Esophagus squamous epithelium (tissue), 5 donors: ENCODE measurements at regions not wholly inside any gene's neighbourhood (a gene's known extent, or its start where the extent isn't known, plus 50 kb on each side); places are given as distances from the start of the nearest gene placed in this dataset.

Experiments
- DNase-seq: peaks from one replicate; lab custom pipeline; 2025; lab: John Stamatoyannopoulos, UW
- H3K27ac ChIP-seq, 4 donors: fragments of 200-600 bp; sonication (generic); one replicate each; pipeline ENCODE4 v1.5.1; 2016 to 2019; ENCODE audit warnings: mild to moderate bottlenecking in 1 of 4
- H3K27me3 ChIP-seq, 4 donors: fragments of 200-600 bp; sonication (generic); 1 replicate in 3 of 4; 2 replicates in 1 of 4; pipeline versions ENCODE4 v1.5.1 to v1.6.0; 2017 to 2021; ENCODE audit warnings: antibody characterized with exemption in 1 of 4
- H3K36me3 ChIP-seq, 3 donors: fragments of 200-600 bp; sonication (generic); one replicate each; pipeline ENCODE4 v1.5.1; 2016 to 2019
- H3K4me1 ChIP-seq, 3 donors: fragments of 200-600 bp; sonication (generic); one replicate each; pipeline ENCODE4 v1.5.1; 2017 to 2019
- H3K4me3 ChIP-seq, 4 donors: fragments of 200-600 bp; sonication (generic); 1 replicate in 3 of 4; 2 replicates in 1 of 4; pipeline ENCODE4 v1.5.1; 2016 to 2019; ENCODE audit warnings: mild to moderate bottlenecking in 2 of 4, moderate library complexity in 1 of 4
- H3K9me3 ChIP-seq, 3 donors: fragments of 200-600 bp; sonication (generic); one replicate each; pipeline ENCODE4 v1.5.1; 2016 to 2019
- CTCF ChIP-seq, 6 experiments: fragments of 450-650 bp in 4 of 6; fragments of 200-600 bp in 2 of 6; sonication (generic) in 2 of 6; IDR thresholded peaks; one replicate each; pipeline ENCODE4 v1.5.1; 2016 to 2019; ENCODE audit warnings: antibody characterized with exemption in 6 of 6, mild to moderate bottlenecking in 4 of 6, moderate library complexity in 4 of 6
- POLR2A ChIP-seq, 4 donors: fragments of 450-650 bp; IDR thresholded peaks; one replicate each; pipeline ENCODE4 v1.6.1; 2017; ENCODE audit warnings: antibody characterized with exemption in 4 of 4, mild to moderate bottlenecking in 4 of 4, moderate library complexity in 3 of 4
- WGBS, 2 donors: methylation state at CpG; one replicate each; pipeline ENCODE4 v1.1.5; 2018; 5-methylcytosine and 5-hydroxymethylcytosine counted together
- intact Hi-C: fragments of 100-400 bp; cut with DNase I; formaldehyde crosslinking; loops from one replicate; pipeline ENCODE4 v1.15.0; 2022
- donor health status: DM: yes; HTN: yes; CAD: no.

GRCh38 chr5:110812639-110813038, 73.8 kb downstream of the SLC25A46 start:
- peaks cover 0 to 12% (median 0%) of the 10 kb centered on the region in 3 donors for H3K9me3 ChIP-seq
- H3K4me3 ChIP-seq, result no peak overlapping the region
- H3K4me1 ChIP-seq, result peaks cover 0 to 17% (median 0%) of the 10 kb centered on the region in 3 donors
- no peak overlapping the region for H3K27ac ChIP-seq
- H3K36me3 ChIP-seq, result no peaks in the 10 kb centered on the region
- TF ChIP-seq CTCF (IDR thresholded peaks at IDR 0.05) (no peak), POLR2A (IDR thresholded peaks at IDR 0.05) (no peak)
- intact Hi-C loops, result no loop called here
- no peaks in the 10 kb centered on the region for H3K27me3 ChIP-seq
- 82 to 86% methylated on average over 3 of the region's 3 CpGs for WGBS, 2 donors
- no peak for DNase-seq

GRCh38 chr5:110815916-110816605, 77.3 kb downstream of the SLC25A46 start:
- no peaks in the 10 kb centered on the region for H3K27me3 ChIP-seq
- WGBS, 2 donors, result 30 to 61% methylated on average over 1 of the region's 1 CpG
- H3K9me3 ChIP-seq, result peaks cover 0 to 12% (median 0%) of the 10 kb centered on the region in 3 donors
- H3K27ac ChIP-seq, result peak overlapping the region in 3 of 4 donors; percentile 41 to 57 (median 51)
- intact Hi-C loops, result no loop called here
- H3K4me1 ChIP-seq, result peaks cover 0 to 21% (median 0%) of the 10 kb centered on the region in 3 donors
- no peak for TF ChIP-seq POLR2A (IDR thresholded peaks at IDR 0.05)
- TF ChIP-seq CTCF (IDR thresholded peaks at IDR 0.05), result no peak
- H3K36me3 ChIP-seq, result no peaks in the 10 kb centered on the region
- no peak for DNase-seq
- H3K4me3 ChIP-seq, result no peak overlapping the region

- Histone ChIP-seq H3K27me3 (no peaks in the 10 kb centered on the region), H3K4me1 (peaks cover 0 to 21% (median 0%) of the 10 kb centered on the region in 3 donors), H3K9me3 (peaks cover 0 to 5% (median 0%) of the 10 kb centered on the region in 3 donors), H3K27ac (peak overlapping the region in 3 of 4 donors; percentile 41 to 57 (median 51)), H3K36me3 (no peaks in the 10 kb centered on the region), H3K4me3 (peak overlapping the region in 1 of 4 donors; percentile 18)
- DNase-seq, result no peak
- WGBS, 2 donors, result 36 to 50% methylated on average over 7 of the region's 7 CpGs
- intact Hi-C loops, result no loop called here
- no peak for TF ChIP-seq POLR2A (IDR thresholded peaks at IDR 0.05)
- no peak for TF ChIP-seq CTCF (IDR thresholded peaks at IDR 0.05)
Observed at GRCh38 chr5:110817459-110817858, 78.7 kb downstream of the SLC25A46 start.

GRCh38 chr5:110823571-110823970, 84.8 kb downstream of the SLC25A46 start:
- intact Hi-C loops, result no loop called here

More at GRCh38 chr5:110823571-110823970, 84.8 kb downstream of the SLC25A46 start:
- H3K9me3 ChIP-seq, result peaks cover 0 to 23% (median 14%) of the 10 kb centered on the region in 3 donors
- WGBS, 2 donors, result 80 to 94% methylated on average over 1 to 2 of the region's 5 CpGs
- no peaks in the 10 kb centered on the region for H3K27me3 ChIP-seq
- no peaks in the 10 kb centered on the region for H3K4me1 ChIP-seq
- no peaks in the 10 kb centered on the region for H3K36me3 ChIP-seq
- no peak overlapping the region for H3K4me3 ChIP-seq
- H3K27ac ChIP-seq, result no peak overlapping the region
- TF ChIP-seq CTCF (IDR thresholded peaks at IDR 0.05), result no peak
- no peak for TF ChIP-seq POLR2A (IDR thresholded peaks at IDR 0.05)
- DNase-seq, result no peak
